Heart right ventricle (tissue), 16 donors: ENCODE measurements at regions not wholly inside any gene's neighbourhood (a gene's known extent, or its start where the extent isn't known, plus 50 kb on each side); places are given as distances from the start of the nearest gene placed in this dataset.

Experiments used
- ATAC-seq, 8 donors: fragments of 200-7000 bp; cut with Tn5 transposase; one replicate each; pipeline ENCODE4 v1.9.1; 2020; ENCODE audit warnings: mild to moderate bottlenecking in 8 of 8, moderate library complexity in 8 of 8, moderate number of reproducible peaks in 1 of 8
- DNase-seq, 2 donors: peaks; one replicate each; pipeline ENCODE4 v3.0.0-alpha.2; 2020
- H3K27ac ChIP-seq, 10 donors: fragments of 200-600 bp; sonication (generic) in 2 of 10; one replicate each; pipeline versions ENCODE4 v1.5.0 to v1.8.0; 2020 to 2022; ENCODE audit warnings: mild to moderate bottlenecking in 3 of 10
- H3K27me3 ChIP-seq, 7 donors: fragments of 200-600 bp; one replicate each; pipeline ENCODE4 v1.8.0; 2021 to 2022; ENCODE audit warnings: mild to moderate bottlenecking in 2 of 7
- H3K36me3 ChIP-seq, 9 donors: fragments of 200-600 bp; sonication (generic) in 1 of 9; one replicate each; pipeline versions ENCODE4 v1.5.0 to v1.8.0; 2020 to 2022; ENCODE audit warnings: mild to moderate bottlenecking in 2 of 9
- H3K4me1 ChIP-seq, 9 donors: fragments of 200-600 bp; sonication (generic) in 1 of 9; one replicate each; pipeline versions ENCODE4 v1.5.0 to v1.8.0; 2020 to 2022; ENCODE audit warnings: mild to moderate bottlenecking in 4 of 9
- H3K4me3 ChIP-seq, 10 donors: fragments of 200-600 bp; sonication (generic) in 2 of 10; one replicate each; pipeline versions ENCODE4 v1.5.0 to v1.8.0; 2020 to 2022; ENCODE audit warnings: mild to moderate bottlenecking in 7 of 10, moderate library complexity in 2 of 10
- H3K9me3 ChIP-seq, 11 donors: fragments of 200-600 bp in 10 of 11; sonication (generic) in 2 of 11; one replicate each; pipeline versions ENCODE4 v1.5.0 to v1.8.0; 2013 to 2022; ENCODE audit warnings: mild to moderate bottlenecking in 2 of 11, control low read depth in 1 of 11, moderate library complexity in 1 of 11
- CTCF ChIP-seq, 9 donors: fragments of 200-600 bp; sonication (generic) in 2 of 9; IDR thresholded peaks; one replicate each; pipeline versions ENCODE4 v1.5.0 to v1.8.0; 2021 to 2022; ENCODE audit warnings: antibody characterized with exemption in 9 of 9, mild to moderate bottlenecking in 5 of 9, moderate library complexity in 1 of 9
- WGBS, 2 donors: extraction: QIAGEN DNeasy Blood & Tissue Kit; methylation state at CpG; one replicate each; pipeline ENCODE4 v1.1.7; 2013; ENCODE audit warnings: inconsistent platforms in 1 of 2; 5-methylcytosine and 5-hydroxymethylcytosine counted together
- intact Hi-C, 10 donors: fragments of 100-400 bp; cut with DNase I; formaldehyde crosslinking; loops; one replicate each; pipeline versions ENCODE4 v1.11.1 to v1.14.2; 2022
- donor health status: Arrhythmogenic right ventricular cardiomyopathy.
- donor health status: ischemic (EF 13 %, LVEDD 7.1; RV severe dilation, severe dysfunction).
- donor health status: healthy with polysubstance abuse.
- donor health status: DM: no; HTN: yes; CAD: no.
- donor health status: DM: no; HTN: no; CAD: no.
- donor health status: ischemic (EF 25% LVEDD 6.9; RV normal size, moderate dysfunction).
- donor health status: ischemic (EF 25% LVEDD 5.7; RV mildly dilated, moderate dysfunction).
- donor health status: healthy.
- donor health status: DM: yes; HTN: yes; CAD: no.
- donor health status: Ischemic cardiomyopathy.
- donor health status: ischemic (EF 35%, LVEDD 5.7; RV mildly dilated, moderate dysfunction).
- donor health status: nonischemic (EF 11% LVEDD 7.7; RV severe dilation, severe dysfunction).
- donor health status: DM: yes; HTN: yes; CAD: no.
- donor health status: PGD.
- donor health status: ischemic (EF 29% LVEDD 5.4; RV normal size, mild dysfunction).
- donor health status: nonischemic (EF 23%, LVEDD 6.1; RV moderate dilation, normal function).

GRCh38 chr9:73916016-73916673 lies 581.0 kb upstream of the RORB start:
- WGBS, 2 donors: 41 to 46% methylated on average over 6 of the region's 6 CpGs
- no peak for TF ChIP-seq CTCF (IDR thresholded peaks at IDR 0.05)
- no peaks in the 10 kb centered on the region for H3K4me1 ChIP-seq
- intact Hi-C loops: no loop called here
- ATAC-seq (no peak), DNase-seq (no peak)
- no peaks in the 10 kb centered on the region for H3K9me3 ChIP-seq
- no peak overlapping the region for H3K27ac ChIP-seq
- H3K4me3 ChIP-seq: no peak overlapping the region
- no peaks in the 10 kb centered on the region for H3K27me3 ChIP-seq
- no peaks in the 10 kb centered on the region for H3K36me3 ChIP-seq

- TF ChIP-seq CTCF (IDR thresholded peaks at IDR 0.05): no peak
- intact Hi-C loops: loop anchor here in 1 of 10 donors (2.0 kb wide), 1 partner anchor 21 kb away; no protein-coding TSS in a partner anchor
These were observed 577.4 kb upstream of the RORB start for GRCh38 chr9:73919712-73920111.

GRCh38 chr9:73923796-73924195 lies 573.3 kb upstream of the RORB start:
- 75 to 81% methylated on average over 4 of the region's 4 CpGs for WGBS, 2 donors
- Histone ChIP-seq H3K4me1 (no peaks in the 10 kb centered on the region), H3K9me3 (peaks cover 0 to 3% (median 0%) of the 10 kb centered on the region in 11 donors), H3K27me3 (no peaks in the 10 kb centered on the region), H3K27ac (no peak overlapping the region), H3K4me3 (no peak overlapping the region), H3K36me3 (no peaks in the 10 kb centered on the region)
- no peak for TF ChIP-seq CTCF (IDR thresholded peaks at IDR 0.05)
- ATAC-seq: no peak
- no peak for DNase-seq
- intact Hi-C loops: no loop called here

More at GRCh38 chr9:73919712-73920111, 577.4 kb upstream of the RORB start:
- WGBS, 2 donors: 82 to 90% methylated on average over 3 of the region's 3 CpGs
- H3K36me3 ChIP-seq: no peaks in the 10 kb centered on the region
- DNase-seq: no peak
- no peak overlapping the region for H3K27ac ChIP-seq
- H3K9me3 ChIP-seq: no peaks in the 10 kb centered on the region
- H3K27me3 ChIP-seq: no peaks in the 10 kb centered on the region
- H3K4me1 ChIP-seq: no peaks in the 10 kb centered on the region
- H3K4me3 ChIP-seq: no peak overlapping the region
- ATAC-seq: no peak

GRCh38 chr9:73951147-73951546 lies 546.0 kb upstream of the RORB start:
- no peak for DNase-seq
- TF ChIP-seq CTCF (IDR thresholded peaks at IDR 0.05): no peak
- no peak for ATAC-seq
- Histone ChIP-seq H3K36me3 (no peaks in the 10 kb centered on the region), H3K27ac (no peak overlapping the region), H3K4me1 (no peaks in the 10 kb centered on the region), H3K27me3 (peaks cover 0 to 4% (median 0%) of the 10 kb centered on the region in 7 donors), H3K4me3 (no peak overlapping the region), H3K9me3 (peaks cover 0 to 11% (median 0%) of the 10 kb centered on the region in 11 donors)
- 64 to 65% methylated on average over 4 of the region's 4 CpGs for WGBS, 2 donors
- intact Hi-C loops: no loop called here
